GM21390 (cell line): ENCODE measurements at regions not wholly inside any gene's neighbourhood (a gene's known extent, or its start where the extent isn't known, plus 50 kb on each side); places are given as distances from the start of the nearest gene placed in this dataset.
"Not testable (repeated sequence)": the region's sequence is repeated elsewhere in the genome, so short reads cannot be mapped to it uniquely, and the experiment has no call there.

Source experiments
- ATAC-seq: cut with Tn5 transposase; IDR thresholded peaks from one replicate; pipeline ENCODE4 v1.9.1; 2021; ENCODE audit not compliant: unreplicated experiment

DNA sequence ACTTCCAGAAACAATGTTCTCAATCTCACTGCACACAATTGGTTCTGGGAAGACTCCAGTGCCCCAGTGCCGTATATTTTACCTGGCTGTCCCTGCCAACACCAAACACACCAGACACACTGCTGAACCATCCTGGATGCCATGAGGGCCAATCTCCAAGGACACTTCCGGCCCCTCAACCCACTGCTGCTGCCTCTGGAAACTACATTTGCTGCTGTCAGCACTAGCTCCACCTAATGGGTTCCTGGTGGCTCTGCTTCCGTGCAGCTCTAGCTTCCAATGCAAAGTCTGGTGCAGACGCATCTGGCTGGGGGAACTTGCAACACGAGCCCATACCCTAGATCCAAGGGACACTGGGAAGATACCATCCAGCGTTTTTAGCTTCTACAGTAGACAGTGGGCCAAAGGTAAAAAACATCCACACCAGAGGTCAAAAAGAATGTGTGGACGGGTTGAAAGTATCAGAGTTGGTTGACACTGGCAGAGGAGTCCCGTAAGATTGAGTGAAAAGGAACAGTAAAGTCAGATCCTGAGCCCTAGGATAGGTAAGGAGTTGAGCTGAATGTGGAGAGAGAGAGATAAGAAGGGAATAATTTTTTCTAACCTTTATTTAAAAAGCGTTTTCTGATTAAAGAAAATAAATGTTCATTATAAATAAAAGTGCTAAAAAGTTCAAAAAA lies 99.7 kb upstream of the KIF2A start:
- ATAC-seq: no peak

DNA sequence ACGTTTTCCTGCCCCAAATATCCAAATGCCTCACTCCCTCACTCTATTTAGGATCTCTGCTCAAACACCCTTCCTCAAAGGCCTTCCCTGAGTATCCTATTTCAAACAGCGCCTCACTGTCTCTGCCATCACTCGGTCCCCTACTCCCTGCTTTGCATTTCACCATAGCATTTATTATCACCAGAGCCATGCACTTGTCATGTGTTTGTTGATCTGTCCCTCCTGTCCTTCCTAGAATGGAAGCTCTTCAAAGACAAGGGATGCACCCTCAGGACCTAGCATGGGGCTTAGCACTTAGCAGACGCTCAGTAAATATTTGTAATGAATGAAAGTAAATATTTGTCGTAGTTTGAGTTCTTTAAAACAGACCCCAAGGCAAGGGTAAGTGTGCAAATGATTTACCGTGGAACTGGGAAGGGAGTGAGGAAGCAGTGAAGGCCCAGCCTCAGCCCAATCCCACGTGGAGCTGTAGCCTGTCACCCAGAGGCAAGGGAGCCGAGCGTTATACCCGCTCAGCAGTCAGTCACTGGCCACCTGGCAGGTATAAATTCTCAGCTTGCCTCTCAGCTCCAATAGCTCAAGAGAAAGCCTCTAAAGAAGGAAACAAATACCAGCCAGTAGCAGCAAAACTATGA lies 97.7 kb upstream of the KIF2A start:
- ATAC-seq: no peak

- ATAC-seq: no peak
These were observed 94.6 kb upstream of the KIF2A start for GRCh38 chr5:62211405-62211804.

DNA sequence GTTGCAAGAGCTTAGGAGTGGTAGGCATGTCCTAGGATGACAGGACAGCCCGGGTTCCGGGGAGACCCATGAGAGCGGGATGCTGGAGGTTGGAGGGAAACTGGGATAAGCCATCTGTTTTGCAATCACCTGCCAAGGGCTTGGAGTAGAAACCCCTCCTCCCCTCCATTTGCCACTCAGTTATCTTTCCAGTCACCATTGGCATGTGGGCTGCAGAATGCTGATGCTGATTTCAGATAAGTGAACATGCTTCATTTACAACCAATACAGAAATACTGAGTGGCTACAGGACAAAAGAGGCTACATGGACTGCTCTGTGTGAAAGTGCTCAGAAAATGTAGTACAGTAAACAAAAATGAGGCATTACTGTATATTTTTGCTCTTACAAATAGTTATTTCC lies 93.4 kb upstream of the KIF2A start:
- ATAC-seq: no peak

- ATAC-seq: no peak
These were observed 91.3 kb upstream of the KIF2A start for GRCh38 chr5:62214701-62215100.

- ATAC-seq: not testable (repeated sequence)
These were observed 89.4 kb upstream of the KIF2A start for GRCh38 chr5:62216603-62217002.

DNA sequence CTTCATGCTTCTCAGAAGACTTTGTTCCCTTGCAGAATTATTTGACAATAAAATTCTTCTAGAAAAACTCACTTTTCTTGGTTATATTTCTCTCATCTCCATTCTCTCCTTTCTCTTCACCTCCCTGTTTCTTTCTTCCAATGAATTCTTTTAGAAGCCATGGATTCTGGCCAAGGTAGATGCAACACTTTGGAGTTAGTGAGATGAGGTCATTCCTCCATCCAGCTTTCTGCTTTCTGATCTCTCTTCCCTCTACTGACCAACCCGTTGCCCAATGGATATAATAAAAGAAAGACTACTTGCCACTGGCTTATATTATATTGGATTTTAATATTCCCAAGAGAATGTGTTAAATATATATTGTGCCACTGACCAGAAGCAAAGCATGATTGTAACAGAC lies 88.9 kb upstream of the KIF2A start:
- ATAC-seq: not testable (repeated sequence)

GRCh38 chr5:62218860-62219259 lies 87.1 kb upstream of the KIF2A start:
- ATAC-seq: not testable (repeated sequence)

GRCh38 chr5:62221881-62222280 lies 84.1 kb upstream of the KIF2A start:
- ATAC-seq: not testable (repeated sequence)

DNA sequence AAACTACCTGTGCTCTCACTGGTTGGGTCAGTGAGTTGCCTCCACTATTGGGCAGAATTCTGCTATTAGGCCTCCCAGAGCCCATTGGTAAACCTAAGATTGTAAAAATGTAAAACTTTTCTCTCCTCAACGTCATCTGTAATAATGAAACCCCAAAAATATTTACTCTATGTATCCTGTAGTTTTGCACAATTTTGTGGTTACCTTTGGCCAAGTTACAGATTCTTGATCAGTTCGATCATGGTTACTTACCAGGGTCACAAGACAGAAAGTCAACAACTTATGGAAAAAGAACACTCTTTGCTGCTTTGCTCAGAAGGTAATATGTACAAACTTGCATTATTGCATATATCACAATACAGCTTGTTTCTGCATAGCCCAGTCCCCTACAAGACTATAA lies 83.7 kb upstream of the KIF2A start:
- not testable (repeated sequence) for ATAC-seq

GRCh38 chr5:62223312-62223670 lies 82.7 kb upstream of the KIF2A start:
- peak; percentile 88 for ATAC-seq

DNA sequence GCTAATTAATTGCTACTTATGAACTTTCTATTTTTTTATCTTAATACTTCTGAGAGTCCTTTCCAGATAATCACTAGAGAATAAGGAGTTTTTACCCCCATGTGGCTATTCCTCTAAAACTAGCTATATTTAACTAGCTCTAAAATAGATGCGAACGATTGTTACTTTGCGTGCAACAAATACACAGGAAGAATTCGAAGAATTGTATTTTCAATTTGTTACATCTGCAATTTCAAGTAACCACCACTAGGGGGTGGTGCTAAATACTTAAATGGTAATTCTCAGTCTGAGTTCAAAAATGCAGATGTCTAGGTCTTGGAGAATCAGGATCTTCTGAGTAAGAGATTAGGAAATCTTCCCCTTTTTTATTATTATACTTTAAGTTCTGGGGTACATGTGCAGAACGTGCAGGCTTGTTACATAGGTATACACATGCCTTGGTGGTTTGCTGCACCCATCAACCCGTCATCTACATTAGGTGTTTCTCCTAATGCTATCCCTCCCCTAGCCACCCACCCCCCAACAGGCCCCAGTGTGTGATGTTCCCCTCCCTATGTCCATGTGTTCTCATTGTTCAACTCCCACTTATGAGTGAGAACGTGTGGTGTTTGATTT lies 80.9 kb upstream of the KIF2A start:
- ATAC-seq: not testable (repeated sequence)

GRCh38 chr5:62230876-62231388 lies 75.1 kb upstream of the KIF2A start:
- not testable (repeated sequence) for ATAC-seq

- ATAC-seq: no peak
These were observed 74.4 kb upstream of the KIF2A start for GRCh38 chr5:62231576-62231975.

GRCh38 chr5:62232218-62232617 lies 73.8 kb upstream of the KIF2A start:
- not testable (repeated sequence) for ATAC-seq

- peak; percentile 39 for ATAC-seq
These were observed 72.6 kb upstream of the KIF2A start for GRCh38 chr5:62233083-62234046.

- peak; percentile 71 for ATAC-seq
These were observed 69.4 kb upstream of the KIF2A start for GRCh38 chr5:62236593-62236992.

DNA sequence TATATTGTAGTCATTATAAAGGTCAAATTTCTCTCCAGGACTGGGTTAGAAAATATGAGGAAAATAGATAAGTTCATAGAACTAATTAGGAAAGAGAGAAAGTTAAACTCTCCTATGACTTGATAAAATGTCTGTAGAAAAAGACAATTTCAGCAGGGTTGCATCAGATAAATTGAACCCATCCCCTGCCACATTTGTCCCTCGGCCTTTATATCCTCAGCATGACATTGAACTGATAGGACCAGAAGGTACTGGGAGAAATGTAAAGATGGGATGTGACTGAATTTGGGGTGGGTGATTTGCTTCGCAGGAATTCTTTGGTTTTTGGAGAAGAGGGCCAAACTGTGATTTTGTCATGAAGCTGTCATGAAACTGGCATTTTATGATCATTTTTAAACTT lies 68.1 kb upstream of the KIF2A start:
- ATAC-seq: not testable (repeated sequence)

DNA sequence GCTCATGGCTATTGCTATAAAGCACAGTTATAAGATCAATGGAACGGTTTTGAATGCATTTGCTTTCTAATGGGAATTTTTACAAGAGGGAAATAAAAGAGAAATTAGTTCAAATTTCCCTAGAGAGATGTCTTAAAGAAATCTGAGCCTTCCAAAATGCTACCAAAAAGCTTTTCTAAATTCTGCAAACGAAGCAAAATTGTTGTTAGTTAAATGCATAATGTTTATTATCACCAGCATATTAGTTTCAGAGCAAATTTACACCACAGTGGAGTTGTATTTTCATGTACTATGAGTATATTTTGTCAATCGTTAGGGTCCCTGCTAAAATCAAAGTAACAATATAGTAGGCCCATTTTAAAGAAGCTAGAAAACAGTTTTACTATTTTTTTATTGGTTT lies 67.4 kb upstream of the KIF2A start:
- ATAC-seq: not testable (repeated sequence)

DNA sequence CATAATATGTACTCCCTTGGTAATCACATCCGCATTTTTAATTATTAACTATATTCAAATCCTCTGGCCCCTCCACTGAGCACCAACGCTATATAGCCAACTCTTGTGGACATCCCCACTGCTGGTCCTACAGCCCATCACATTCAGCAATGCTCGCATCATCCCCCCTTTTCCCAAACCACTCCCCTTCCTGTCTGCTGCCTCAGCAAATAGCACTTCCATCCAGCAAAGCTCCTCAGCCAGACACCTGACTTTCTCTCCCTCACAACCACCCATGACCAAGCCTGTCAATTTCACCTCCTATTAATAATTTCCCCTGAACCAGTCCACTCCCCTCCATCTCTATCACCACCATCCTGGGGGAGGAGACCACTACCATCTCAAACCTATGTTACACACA lies 65.5 kb upstream of the KIF2A start:
- not testable (repeated sequence) for ATAC-seq

DNA sequence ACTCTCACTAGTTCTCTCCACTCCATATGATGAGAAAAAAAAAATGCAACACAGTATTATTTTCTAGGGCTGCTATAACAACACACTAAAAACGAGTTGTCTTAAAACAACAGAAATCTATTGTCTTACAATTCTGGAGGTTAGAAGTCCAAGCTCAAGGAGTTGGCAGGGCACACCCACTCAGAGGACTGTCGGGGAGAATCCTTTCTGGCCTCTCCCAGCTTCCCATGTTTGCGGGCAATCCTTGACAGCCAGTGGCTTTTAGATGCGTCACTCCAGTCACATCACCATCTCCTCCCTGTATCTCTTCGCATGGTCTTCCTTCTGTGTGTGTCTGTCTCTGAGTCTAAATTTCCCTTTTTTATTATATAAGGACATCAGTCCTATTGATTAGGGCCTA lies 64.0 kb upstream of the KIF2A start:
- not testable (repeated sequence) for ATAC-seq
